AG04450 (cell line): ENCODE measurements at regions not wholly inside any gene's neighbourhood (a gene's known extent, or its start where the extent isn't known, plus 50 kb on each side); places are given as distances from the start of the nearest gene placed in this dataset.
"Not testable (repeated sequence)": the region's sequence is repeated elsewhere in the genome, so short reads cannot be mapped to it uniquely, and the experiment has no call there.

Experiments used
- CTCF ChIA-PET: fragments of 300-600, 350-600 bp; formaldehyde crosslinking; extraction: SDS; loops from one replicate; lab custom pipeline; 2022; ENCODE audit warnings: antibody characterized with exemption, inconsistent platforms; lab: Charles Lee
- POLR2A ChIA-PET: fragments of 350-600 bp; formaldehyde crosslinking; extraction: SDS; loops from one replicate; lab custom pipeline; 2021; ENCODE audit warnings: antibody characterized with exemption, inconsistent platforms; lab: Yijun Ruan, JAX
- DNase-seq: peaks from one replicate; pipeline ENCODE4 v3.0.0-alpha.2; 2011; ENCODE audit warnings: low read depth, low spot score
- H3K27ac ChIP-seq: one replicate; pipeline ENCODE4 v1.5.1; 2012; ENCODE audit warnings: low read depth, low read length, control low read depth
- H3K27me3 ChIP-seq: one replicate; pipeline ENCODE4 v1.6.0; 2012; ENCODE audit warnings: low read length; ENCODE audit not compliant: control insufficient read depth, insufficient read depth
- H3K4me3 ChIP-seq: 2 replicates; pipeline ENCODE4 v1.5.1; 2011; ENCODE audit warnings: mild to moderate bottlenecking, low read depth, low read length, control low read depth
- H3K9me3 ChIP-seq: 2 replicates; pipeline ENCODE4 v1.5.1; 2012; ENCODE audit warnings: low read length; ENCODE audit not compliant: control insufficient read depth, insufficient read depth
- TF ChIP-seq, protein P1 (sequence below): IDR thresholded peaks from 2 replicates; pipeline ENCODE4 v1.5.1; 2011; ENCODE audit warnings: low read depth, low read length, control low read depth, inconsistent platforms

DNA sequence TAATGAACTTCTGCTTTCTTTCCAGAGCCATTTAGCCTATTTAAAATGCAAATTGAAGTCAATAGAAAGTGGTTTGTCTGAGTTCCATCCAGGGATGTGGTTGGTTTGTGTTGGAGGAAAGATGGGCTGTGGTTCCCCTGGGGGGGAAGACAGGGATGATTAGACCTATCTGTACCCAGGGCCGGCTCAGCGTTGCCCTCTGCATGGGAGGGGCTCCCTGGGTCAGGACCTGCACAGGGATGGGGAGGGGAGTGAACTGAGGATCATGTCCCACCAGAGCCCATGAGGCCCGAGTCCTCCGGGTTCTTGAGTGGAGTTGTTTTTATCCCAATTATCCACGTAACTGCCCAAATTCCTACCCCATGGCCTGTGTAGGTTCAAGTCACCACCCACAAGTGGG is 76.9 kb upstream of the SFSWAP start:
- ChIA-PET CTCF (no interaction called here), POLR2A (no interaction called here)
- Histone ChIP-seq H3K27ac (no peak overlapping the region), H3K9me3 (peaks cover 1% of the 10 kb centered on the region; the same call in 1 of the 2 replicates), H3K4me3 (no peak overlapping the region), H3K27me3 (no peaks in the 10 kb centered on the region)
- DNase-seq = no peak
- TF ChIP-seq, protein P1, sequence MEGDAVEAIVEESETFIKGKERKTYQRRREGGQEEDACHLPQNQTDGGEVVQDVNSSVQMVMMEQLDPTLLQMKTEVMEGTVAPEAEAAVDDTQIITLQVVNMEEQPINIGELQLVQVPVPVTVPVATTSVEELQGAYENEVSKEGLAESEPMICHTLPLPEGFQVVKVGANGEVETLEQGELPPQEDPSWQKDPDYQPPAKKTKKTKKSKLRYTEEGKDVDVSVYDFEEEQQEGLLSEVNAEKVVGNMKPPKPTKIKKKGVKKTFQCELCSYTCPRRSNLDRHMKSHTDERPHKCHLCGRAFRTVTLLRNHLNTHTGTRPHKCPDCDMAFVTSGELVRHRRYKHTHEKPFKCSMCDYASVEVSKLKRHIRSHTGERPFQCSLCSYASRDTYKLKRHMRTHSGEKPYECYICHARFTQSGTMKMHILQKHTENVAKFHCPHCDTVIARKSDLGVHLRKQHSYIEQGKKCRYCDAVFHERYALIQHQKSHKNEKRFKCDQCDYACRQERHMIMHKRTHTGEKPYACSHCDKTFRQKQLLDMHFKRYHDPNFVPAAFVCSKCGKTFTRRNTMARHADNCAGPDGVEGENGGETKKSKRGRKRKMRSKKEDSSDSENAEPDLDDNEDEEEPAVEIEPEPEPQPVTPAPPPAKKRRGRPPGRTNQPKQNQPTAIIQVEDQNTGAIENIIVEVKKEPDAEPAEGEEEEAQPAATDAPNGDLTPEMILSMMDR = no peak

- H3K4me3 ChIP-seq, H3K27me3 ChIP-seq, DNase-seq, H3K27ac ChIP-seq, POLR2A ChIA-PET, CTCF ChIA-PET, H3K9me3 ChIP-seq: not testable (repeated sequence)
Observed at GRCh38 chr12:131635012-131635411, 75.9 kb upstream of the SFSWAP start.

DNA sequence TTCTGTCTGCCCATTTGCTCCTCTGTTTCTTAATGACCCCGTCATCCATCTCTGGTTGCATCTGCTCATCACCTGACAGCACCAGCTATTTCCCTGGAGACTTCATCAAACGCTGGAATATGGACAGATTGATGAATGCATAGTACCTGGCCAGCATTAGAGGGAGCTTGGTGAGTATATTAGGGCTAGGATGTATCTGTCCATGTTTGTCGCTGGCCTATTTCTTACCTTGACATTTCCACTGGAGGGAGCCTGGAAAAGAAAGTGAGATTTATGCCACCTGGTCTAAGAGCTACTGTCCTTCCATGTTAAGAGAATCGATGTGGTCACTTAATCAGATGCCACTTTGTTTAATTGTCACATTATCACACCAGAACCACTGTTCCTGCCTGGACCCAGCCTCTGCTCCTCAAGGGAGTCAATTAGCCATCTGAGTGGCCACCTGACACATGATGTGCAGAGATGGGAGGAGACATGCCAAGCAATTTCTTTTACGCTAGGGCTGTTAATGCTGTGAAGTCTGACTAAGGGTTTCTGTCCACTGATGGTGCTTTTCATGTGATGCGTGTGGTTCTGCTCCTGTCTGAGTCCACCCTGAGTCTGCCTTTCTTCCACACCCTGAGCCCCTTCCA is 75.3 kb upstream of the SFSWAP start:
- H3K27me3 ChIP-seq = no peaks in the 10 kb centered on the region
- POLR2A ChIA-PET = no interaction called here

DNA sequence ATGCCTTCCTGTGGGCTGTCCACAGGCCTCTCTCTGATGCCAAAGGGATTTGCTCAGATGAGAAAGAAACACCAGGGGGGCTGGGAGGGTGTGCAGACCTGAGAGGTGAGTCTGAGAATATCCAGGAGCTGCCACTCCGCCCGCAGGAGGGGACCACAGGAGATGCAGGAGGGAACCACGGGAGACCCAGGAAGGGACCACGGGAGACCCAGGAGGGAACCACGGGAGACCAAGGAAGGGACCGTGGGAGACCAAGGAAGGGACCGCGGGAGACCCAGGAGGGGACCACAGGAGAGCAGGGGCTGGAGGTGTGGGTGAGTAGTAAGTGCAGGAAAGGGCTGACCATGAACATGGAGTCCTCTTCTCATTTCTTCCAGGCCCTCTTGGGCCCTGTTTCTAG is 74.6 kb upstream of the SFSWAP start:
- H3K27me3 ChIP-seq = no peaks in the 10 kb centered on the region
- H3K9me3 ChIP-seq = no peaks in the 10 kb centered on the region; the same call in 1 of the 2 replicates
- H3K4me3 ChIP-seq = no peak overlapping the region
- ChIA-PET POLR2A (no interaction called here), CTCF (no interaction called here)
- TF ChIP-seq, protein P1 = no peak
- no peak overlapping the region for H3K27ac ChIP-seq
- DNase-seq = no peak

More for the DNA sequence above, 75.3 kb upstream of the SFSWAP start:
- H3K27ac ChIP-seq = no peak overlapping the region
- no peaks in the 10 kb centered on the region; the same call in 1 of the 2 replicates for H3K9me3 ChIP-seq
- CTCF ChIA-PET = no interaction called here
- no peak for DNase-seq
- H3K4me3 ChIP-seq = no peak overlapping the region
- TF ChIP-seq, protein P1 = no peak

DNA sequence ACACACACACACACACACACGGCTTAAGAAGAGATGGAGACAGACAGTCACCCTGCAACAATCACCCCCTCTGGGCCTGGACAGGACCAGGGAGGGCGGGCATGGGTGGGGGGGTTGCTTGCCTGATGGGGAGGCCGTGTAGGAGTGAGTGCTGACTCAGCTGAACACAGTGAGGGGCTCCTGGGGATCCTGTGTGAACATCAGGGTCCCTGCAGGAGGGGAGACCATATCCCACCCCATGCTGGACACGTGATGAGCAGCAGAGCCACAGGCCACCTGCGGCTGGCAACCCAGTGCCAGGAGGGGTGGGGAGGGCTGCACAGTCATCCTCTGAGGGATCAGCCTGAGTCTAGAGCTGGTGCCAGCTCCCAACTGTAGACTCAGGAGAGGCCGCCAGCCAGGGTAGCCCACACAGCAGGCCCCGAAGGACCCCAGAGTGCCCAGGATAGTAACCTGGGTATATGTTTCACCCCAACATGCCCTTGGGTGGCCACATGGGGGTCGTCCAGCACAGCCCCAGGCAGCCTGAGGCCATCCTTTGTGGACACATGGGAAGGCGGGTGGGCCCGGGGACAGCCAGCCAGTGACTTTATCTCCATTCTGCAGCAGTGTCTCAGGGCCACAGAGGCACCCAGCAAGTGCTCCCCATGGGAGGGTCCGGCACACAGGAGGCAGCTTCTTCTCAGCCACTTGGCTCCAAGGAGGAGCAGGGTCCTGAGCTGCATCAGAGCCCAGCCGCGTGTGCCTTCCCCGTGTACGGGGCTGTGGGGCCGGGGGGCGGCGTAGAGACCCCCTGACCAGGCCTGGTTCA is 73.7 kb upstream of the SFSWAP start:
- POLR2A ChIA-PET = no interaction called here

More for the DNA sequence above, 73.7 kb upstream of the SFSWAP start:
- no peak overlapping the region for H3K27ac ChIP-seq
- no peak for DNase-seq
- no peaks in the 10 kb centered on the region for H3K27me3 ChIP-seq
- H3K4me3 ChIP-seq = no peak overlapping the region
- H3K9me3 ChIP-seq = no peaks in the 10 kb centered on the region; the same call in 1 of the 2 replicates
- TF ChIP-seq, protein P1 = no peak
- CTCF ChIA-PET = no interaction called here
